SKM-1 treated with dmso at 0.1 percent for 144 hours (cell line): ENCODE measurements at regions not wholly inside any gene's neighbourhood (a gene's known extent, or its start where the extent isn't known, plus 50 kb on each side); places are given as distances from the start of the nearest gene placed in this dataset.
A peak's percentile ranks its signal among the peaks of the same experiment; 100 is the strongest.

Source experiments
- DNase-seq: peaks from one replicate; lab custom pipeline; 2025; ENCODE audit not compliant: unreplicated experiment; lab: John Stamatoyannopoulos, UW

DNA sequence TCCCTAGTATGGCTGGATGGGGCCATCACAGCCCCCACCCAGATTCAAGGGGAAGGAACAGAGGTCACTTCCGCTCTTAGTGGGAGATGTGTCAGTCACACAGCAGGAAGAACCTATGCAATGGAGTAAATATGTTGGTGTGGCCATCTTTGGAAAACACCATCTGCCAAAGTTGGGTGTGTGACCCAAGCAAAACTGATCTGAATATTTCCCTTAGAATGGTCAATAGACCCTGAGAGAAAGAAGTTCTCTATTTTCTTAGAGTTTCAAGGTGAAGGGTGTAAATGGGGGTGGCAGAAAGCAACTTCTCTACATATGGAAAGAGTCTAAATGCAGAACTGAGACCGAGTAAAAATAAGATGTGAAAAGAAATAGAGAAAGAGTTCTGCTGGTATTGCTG is 212.7 kb downstream of the ESM1 start:
- no peak for DNase-seq

DNA sequence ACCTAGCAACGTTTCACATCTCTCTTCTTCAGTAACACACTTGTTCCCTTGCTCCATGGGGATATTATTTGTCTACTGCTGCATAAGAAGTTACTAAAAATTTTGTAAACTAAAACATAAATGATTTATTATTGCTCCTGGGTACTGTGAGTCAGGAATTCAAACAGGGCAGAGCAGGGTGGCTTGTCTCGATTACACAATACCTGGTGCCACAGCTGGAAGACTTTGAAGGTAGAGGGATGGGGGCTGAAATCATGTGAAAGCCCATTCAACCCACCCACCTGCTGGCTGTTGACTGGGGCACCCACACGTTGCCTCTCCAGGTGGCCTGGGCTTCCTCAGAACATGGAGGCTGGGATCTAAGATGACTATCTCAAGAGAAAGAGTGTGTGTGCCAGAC is 213.2 kb downstream of the ESM1 start:
- no peak for DNase-seq

DNA sequence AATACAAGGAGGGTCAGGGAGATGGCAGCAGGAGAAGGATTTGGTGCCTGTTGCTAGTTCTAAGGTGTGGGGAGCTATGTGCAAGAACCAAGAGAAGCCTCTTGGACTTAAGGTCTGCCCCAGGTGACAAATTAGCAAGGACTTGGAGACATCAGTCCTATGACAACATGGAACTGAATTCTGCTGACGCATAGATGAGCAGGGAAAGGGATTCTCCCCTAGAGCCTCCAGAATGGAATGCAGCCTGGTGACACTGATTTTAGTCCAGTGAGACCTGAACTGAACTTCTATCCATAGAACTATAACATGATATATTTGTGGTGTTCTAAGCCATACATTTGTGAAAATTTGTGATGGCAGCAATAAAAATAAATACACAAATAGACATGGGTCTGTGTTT is 215.6 kb downstream of the ESM1 start:
- DNase-seq: no peak

DNA sequence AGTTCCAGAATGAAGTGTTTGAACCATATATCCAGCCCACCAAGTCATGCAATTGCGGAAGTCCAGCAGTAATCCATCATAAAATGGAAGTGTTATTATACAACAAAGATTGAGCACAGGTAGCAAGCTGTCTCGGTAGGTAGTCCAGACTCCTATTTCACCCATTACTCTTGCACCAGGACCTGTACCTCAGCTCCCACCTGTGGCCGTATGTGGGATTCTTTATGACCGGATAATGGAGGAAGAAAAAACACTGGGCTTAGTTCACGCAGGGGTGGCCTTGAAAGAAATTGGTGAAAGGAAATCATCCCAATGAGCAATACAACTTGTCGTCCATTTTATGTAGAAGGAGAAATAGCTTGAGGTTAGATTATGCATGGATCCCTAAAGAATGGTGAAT is 216.3 kb downstream of the ESM1 start:
- no peak for DNase-seq

DNA sequence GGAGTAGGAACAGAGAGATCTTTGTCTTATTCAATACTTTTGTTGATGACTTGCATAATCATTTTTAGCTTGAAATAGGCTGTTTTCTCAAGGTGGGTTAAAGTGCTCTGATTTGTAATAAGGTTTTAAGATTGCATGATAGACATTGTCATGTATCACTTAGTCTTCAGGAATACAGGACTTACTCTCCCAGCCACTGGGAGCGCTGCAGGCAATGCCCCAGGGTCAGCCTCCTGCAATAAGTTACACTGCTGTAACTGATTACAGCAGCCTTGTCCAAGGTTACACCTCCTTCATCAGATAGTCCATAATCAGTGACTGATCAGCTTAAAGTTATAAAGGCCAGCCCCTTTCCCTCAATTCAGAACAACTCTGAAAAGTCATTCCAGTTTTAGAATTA is 218.6 kb downstream of the ESM1 start:
- DNase-seq: no peak

DNA sequence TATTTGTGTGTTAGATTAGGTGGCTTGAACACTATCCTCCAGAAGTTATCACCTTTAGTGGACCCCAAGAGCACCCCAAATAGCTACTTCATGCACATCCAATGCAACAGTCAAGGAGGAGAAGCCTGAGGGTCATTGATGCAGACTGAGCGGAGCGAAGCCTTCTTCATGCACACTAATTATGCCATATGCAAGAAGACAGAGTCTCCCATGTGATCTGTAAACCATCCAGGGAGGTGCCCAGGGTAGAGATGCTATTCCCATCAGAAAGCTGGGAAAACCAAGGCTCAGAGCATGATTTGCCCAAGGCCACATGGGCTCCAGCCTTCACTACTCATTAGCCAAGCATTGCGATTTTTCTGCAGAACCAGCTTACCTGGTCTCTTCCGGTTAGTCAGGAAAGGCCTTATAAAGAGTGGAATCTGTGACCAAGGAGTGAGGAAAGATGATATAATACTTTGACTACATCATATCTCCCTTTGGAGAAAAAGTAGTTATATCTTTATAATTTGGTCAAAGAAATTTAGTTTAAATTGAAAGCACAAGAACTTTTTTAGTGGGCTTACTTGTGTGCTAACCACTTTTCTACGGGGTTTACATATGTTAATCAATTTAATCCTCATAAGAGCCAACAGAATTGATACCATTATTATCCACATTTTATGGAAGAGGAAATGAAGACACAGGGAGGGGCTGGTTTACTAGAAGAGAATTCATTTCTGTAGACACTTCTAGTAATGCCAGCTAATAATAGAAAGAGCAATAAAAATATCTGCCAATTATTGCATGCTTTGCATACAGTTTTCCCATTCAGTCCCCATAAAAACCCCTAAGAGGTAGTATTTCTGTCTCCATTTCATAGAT is 220.0 kb downstream of the ESM1 start:
- no peak for DNase-seq

DNA sequence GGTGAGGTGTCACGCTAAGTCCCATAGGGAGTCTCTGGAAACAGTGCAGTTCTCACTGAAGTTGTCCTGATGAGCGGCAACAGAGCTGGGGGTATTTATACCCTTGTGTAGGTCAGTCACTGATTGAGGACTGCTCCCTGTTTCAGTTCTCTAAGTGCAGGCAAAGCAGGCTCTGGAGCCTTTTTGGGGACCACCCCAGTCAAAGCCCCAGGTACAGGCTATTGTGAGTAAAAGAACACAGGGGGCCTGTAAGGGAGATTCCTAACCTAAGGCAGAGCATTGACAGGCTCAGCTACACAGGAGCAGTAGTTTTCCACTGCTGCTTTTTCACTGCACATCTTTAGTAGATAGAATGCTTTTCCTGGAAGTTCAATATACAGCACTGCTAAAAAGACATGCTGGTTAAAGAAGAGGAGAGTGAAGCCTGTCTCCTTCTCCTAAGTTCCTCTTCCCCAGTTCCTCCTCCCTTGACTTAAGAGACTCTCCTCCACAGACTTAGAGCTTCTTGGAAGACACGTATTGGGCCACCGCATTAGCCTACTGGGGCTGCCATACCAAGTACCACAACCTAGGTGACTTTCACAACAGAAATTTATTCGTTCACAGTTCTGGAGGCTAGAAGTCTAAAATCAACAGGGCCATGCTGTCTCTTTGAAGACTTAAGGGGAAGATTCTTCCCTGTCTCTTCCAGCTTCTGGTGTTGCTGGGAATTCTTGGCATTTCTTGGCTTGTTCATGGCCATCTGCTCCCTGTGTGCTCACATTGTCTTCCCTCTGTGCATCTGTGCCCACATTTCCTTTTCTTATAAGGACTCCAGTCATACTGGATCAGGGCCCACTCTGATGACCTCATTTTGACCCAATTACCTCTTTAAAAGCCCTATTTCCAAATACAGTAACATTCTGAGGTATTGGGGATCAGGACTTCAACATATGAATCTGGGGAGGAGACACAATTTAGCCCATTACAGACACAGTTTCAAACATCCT is 221.0 kb downstream of the ESM1 start:
- DNase-seq: peak; percentile 11

DNA sequence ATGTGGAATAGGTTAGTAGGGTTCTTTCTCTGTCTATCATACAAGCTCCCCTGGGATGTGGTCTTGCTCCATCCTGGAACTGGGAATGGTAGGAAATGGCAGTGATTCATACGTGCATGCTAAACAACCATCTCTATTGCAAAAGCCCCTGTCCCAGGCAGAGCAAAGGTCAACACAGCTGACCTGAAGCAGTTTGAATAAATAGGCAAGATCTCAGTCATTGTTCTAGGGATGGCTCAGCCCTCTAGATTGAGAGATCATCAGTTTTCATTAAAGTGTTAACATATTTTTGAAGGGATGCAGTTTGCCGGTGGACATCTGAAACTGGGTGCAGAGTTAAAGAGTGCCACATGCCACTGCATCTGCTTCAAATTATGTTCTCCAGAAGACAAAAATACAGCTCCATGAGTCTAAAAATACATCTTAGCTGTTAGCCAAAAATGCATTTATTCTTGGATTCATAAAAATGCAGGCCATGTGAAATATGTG is 224.1 kb downstream of the ESM1 start:
- no peak for DNase-seq

DNA sequence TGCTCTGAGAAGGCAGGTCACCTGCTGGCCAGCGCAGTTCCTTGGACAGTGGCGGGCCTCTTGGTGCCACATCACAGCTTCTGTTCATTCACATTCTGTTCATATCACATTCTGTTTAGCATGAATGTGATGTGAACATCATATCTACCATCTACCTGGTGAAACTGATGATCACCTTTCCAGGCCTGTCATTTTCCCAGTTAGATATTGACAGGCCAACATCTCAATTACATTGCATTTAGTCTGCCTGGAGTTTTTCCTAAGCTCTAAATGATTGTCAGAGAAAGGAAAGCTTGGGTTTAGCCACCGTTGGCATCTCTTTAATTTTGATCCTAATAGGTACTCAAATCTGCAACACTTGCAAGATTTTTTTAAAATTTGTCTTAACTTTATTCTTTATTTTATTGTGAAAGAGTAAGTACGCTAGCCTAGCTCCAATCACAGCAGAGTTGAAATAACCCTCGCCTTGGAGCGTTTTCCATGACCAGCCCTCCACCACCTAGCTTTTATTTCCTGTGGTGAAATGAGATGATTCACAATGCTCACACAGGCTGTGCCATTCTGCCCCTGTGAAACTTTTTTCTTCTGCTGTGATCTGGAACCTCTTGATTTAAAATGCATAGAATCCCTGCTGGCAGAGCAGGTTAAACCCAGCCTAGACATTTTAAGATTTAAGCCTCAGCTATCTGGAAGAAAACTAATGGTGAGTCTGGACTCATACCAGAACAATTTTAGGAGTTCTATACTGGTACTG is 225.0 kb downstream of the ESM1 start:
- no peak for DNase-seq

DNA sequence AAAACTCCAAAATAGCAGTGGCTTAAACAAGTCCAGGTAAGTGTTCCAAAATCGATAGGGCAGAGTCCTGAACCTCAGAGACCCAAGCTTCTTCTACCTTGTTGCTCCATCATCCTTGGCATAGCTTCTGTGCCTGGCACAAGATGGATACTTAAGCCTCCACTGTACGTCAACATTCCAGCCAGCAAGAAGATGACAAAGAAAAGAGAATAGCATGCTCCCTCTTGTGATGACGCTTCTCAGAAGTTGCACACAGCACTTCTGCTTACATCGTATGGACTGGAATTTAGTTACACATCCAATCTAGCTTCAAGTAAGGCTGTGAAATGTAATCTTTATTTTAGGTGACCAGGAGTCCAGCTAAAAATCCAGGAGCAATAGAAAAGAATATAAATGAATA is 227.4 kb downstream of the ESM1 start:
- DNase-seq: no peak

DNA sequence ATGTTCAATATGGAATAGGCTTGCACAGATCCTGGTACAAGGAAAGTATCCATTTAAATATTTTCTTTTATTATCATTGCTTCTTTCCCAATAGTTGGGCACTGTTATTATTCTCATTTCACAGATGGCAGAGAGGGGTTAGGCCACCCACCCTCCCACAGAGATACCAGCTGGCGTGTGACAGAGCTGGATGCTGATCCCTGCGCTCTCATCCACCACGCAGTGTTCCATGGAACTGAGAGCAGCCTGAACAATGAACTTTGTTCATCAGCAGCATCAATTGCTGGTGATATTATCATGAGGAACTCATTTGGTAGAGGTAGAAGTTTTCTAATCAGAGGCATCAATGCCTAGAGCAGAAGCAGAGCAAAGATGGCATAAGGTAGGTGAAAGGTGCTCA is 227.9 kb downstream of the ESM1 start:
- DNase-seq: no peak

DNA sequence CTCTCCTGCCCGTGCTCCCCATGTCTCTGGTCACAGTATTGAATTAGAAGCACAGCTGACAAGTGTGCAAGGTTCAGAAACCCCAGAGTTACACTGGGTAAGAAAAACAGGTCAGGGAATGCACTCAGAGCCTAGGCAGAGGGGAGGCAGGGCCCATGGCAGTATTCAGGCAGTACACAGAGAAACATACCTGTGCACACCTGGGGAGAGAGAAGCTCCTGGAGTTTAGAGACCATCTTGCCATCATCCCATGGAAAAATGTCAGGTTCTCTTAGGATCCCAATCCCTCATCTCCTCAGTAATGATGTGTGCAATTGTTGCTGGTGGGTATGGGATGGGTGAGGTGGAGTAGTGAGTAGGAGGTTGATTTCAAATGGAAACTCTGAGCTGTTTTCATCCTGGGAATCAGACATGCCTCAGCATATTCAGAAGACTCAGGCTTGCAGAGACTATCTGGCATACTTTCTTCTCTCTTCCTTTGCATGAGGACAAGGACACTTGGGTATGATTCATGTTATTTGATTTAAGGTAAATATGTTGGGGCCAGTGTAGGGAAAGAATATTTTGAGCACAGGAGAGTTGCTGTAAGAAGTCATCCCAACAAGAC is 228.5 kb downstream of the ESM1 start:
- no peak for DNase-seq

DNA sequence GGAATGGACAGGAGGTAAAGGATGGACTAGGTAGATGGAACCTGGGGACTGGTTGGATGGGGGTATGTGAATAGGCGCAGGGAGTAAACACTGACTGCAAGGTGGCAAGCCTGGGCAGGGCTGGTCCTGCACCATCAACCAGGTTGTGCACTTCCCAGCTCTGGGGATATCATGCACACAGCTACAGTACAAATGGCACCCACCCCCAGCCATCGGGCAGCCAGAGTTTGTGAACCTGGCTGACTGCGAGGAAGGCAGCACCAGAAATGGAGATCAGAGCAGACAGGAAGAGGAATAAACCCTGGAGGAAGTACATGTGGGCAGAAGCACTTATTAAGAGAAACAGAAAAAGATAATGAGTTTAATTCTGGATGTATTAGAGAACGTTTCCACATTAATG is 229.1 kb downstream of the ESM1 start:
- DNase-seq: no peak

DNA sequence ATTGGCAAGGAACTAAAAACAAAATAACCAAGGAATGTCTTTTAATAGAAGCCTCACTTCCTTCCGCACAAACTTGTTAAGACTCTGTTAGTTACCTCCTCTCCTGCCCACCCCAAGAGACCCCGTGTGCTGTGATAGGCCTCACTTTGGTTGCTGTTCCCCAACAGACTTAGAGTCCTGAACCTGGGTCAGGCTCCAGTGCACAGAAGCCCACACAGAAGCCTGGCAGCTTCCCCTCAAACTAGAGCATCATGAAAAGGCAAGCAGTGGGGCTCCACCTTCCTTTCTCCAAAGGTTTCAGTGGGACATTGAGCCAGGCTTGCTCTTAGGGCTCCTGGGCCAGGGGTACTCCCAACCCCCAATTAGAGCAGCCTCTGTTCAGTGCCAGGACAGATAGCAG is 230.5 kb downstream of the ESM1 start:
- DNase-seq: no peak

DNA sequence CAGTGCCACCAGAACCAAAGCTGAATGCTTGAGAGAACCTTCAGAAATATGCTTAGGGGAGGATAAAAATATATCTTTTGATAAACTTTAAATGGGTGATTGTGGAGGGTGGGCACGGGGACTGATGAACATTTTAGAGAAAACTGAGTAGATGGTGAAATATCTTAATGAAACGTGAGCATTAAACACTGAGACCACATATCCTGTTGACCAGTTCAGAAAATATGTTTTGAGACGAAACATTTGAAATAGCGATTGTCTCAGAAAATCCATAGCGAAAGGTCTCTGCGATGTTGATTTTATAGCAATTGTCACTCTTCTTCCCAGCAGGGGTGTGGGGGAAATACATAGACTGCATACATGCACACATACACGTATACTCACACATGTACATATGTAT is 231.0 kb downstream of the ESM1 start:
- no peak for DNase-seq

DNA sequence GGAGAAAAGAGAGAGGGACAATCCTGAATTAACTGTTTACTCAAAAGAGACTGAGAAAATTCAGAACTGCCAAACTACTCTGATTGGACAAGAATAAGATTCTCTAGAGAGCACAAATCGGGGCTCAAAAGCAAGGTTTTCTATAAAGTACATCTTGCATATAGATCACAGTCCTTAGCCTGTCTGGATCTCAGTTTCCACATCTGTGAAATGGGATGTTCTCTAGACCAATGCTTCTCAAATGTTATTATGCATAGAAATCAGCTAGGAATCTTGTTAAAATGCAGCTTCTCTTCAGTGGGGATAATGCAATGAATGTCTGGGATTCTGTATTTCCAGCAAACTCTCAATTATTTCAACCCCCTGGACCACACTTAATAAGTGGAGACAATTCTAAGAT is 231.6 kb downstream of the ESM1 start:
- no peak for DNase-seq

DNA sequence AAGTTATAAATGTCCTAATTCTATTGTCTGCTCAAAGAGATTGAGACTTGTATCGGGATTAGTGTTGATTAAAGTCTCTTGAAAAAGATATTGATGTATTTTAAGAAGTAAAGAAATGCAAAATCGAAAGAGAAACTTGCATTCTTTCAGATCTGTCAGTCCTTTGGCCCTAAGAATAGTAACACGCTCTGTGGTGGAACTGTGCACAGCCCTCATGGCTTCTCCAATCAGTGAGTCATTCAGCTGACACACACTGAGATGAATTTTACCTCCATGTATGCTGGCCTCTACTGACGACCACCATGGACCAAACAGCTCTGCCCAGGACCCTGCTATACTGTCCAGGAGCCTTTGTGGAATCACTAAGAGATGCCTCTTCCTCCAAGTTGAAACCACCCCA is 232.4 kb downstream of the ESM1 start:
- peak; percentile 46 for DNase-seq

DNA sequence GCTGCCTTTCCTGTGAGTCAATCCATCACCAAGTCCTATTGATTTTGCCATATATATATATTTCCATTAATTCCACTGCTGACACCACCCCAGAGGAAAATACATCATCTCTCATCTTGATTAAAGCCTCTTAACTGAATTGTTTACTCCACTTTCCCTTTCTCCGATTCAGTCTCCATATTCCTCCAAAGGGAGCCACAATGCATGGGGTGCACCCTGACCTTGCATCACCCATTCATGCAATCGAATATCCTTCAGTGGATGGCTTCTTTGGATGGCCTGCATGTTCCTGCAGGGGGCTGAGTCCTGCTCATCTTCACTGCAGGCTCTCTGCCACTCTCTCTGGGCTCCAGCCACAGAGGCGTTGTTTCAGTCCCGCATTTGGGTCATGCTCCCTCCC is 231.0 kb downstream of the SNX18 start:
- DNase-seq: no peak

DNA sequence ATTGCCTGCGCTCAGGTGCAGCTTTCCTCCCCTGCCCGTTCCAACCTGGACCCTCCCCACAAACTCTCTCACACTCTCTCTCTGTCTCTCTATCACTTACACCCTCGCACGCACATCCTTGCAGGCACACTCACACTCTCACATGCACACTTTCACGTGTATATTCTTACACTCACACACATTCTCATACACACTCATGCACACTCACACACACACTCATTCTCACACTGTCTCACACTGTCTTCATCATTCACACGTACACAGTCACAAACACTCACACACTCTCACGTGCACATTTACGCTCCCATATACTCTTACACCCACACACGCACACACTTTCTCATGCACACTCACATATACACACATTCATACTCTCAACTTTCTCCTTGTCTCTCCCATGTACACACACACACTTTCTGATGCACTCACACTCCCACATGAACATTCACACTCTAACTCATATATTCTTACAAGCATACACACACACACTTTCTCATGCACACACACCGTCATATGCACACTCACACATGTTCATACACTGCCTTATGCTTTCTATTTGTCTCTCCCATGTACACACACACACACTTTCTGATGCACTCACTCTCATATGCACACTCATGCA is 229.3 kb downstream of the SNX18 start:
- DNase-seq: no peak

DNA sequence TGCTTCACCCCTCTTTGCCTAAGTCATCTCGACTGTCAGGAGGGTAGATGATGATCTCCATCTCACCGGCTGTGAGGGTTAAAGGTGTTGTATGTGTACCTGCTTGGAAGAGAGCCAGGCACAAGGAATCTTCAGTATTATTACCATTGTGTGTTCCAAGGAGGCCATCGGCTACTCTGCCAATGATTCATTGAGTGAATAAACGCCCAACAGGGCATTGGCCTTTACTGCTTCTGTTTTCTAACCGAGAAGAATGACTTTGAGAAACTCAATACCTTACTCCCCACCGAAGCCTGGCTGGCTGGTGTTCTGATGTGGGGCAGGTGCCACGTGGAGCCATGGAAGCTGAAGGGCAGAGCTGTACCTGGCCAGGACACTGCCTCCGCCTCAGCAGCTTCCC is 228.8 kb downstream of the SNX18 start:
- DNase-seq: no peak
